ENCODE measurements at regions not wholly inside any gene's neighbourhood (a gene's known extent, or its start where the extent isn't known, plus 50 kb on each side); places are given as distances from the start of the nearest gene placed in this dataset.

DNA sequence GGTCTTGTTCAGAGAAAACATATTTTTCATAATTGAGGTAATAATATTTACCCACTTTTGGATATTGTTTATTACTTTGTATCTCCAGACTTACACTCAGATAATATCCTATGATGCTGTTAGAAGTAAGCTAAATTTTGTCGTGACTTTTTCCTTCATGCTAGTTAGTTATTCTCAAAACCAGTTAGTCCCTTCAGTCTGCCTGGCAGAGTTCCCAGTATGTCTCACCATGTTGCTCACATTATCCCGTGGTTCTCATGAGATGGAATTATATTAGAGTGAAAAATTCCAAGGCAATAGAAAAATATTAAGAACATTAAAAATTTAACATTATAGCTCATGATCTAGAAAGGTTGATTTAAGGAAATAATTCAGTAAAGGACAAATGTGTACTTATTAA, 81.5 kb upstream of the SMIM30 start:
- TF ChIP-seq POLR2A (IDR thresholded peaks at IDR 0.05; ENCODE audit: low read length): no peak
- no peak for TF ChIP-seq GATA1 (IDR thresholded peaks at IDR 0.05; ENCODE audit: low read depth, low read length)
